Ascending aorta (tissue), 2 donors: ENCODE measurements at regions not wholly inside any gene's neighbourhood (a gene's known extent, or its start where the extent isn't known, plus 50 kb on each side); places are given as distances from the start of the nearest gene placed in this dataset.

Experiments
- DNase-seq, 2 donors: peaks; one replicate each; pipeline ENCODE4 v3.0.0-alpha.2; 2019; ENCODE audit warnings: low spot score in 2 of 2
- H3K27ac ChIP-seq, 2 donors: fragments of 200-600 bp; sonication (generic); one replicate each; pipeline ENCODE4 v1.5.1; 2016 to 2017; ENCODE audit warnings: mild to moderate bottlenecking in 1 of 2
- H3K27me3 ChIP-seq: fragments of 200-600 bp; sonication (generic); one replicate; pipeline ENCODE4 v1.5.1; 2017
- H3K36me3 ChIP-seq, 2 donors: fragments of 200-600 bp; sonication (generic); one replicate each; pipeline ENCODE4 v1.5.1; 2016
- H3K4me1 ChIP-seq, 2 donors: fragments of 200-600 bp; sonication (generic); one replicate each; pipeline ENCODE4 v1.5.1; 2016 to 2017; ENCODE audit warnings: mild to moderate bottlenecking in 1 of 2
- H3K4me3 ChIP-seq, 2 donors: fragments of 200-600 bp; sonication (generic); one replicate each; pipeline ENCODE4 v1.5.1; 2016 to 2017; ENCODE audit warnings: mild to moderate bottlenecking in 1 of 2
- H3K9me3 ChIP-seq, 2 donors: fragments of 200-600 bp; sonication (generic); one replicate each; pipeline ENCODE4 v1.5.1; 2016
- intact Hi-C: fragments of 100-400 bp; cut with DNase I; formaldehyde crosslinking; loops from one replicate; pipeline ENCODE4 v1.15.1; 2023
- TF ChIP-seq, protein P1 (sequence below), 3 experiments: fragments of 200-600 bp in 2 of 3; fragments of 450-650 bp in 1 of 3; sonication (generic) in 2 of 3; IDR thresholded peaks; one replicate each; pipeline ENCODE4 v1.5.1; 2016 to 2019; ENCODE audit warnings: antibody characterized with exemption in 3 of 3, mild to moderate bottlenecking in 1 of 3, moderate library complexity in 1 of 3

DNA sequence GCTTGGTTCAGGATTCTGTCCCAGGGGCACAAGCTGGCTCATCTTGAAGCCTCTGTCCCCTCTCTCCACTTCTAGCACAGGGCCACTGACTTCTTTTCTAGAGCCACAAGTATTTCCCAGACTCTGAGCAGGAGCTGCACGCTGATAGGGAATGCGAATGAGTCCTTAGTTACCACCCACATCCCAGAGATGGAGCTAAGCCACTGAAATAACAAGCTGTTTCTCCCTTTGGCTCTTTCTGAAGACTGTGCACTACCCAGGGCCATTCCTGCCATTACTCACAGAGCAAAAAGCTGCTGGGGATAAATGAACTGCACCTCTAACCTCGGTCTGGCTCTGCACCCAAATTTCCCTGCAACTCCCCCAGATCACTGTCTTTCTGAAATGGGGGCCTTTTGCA is 70.6 kb downstream of the TSN start:
- H3K9me3 ChIP-seq: no peaks in the 10 kb centered on the region
- H3K36me3 ChIP-seq: no peaks in the 10 kb centered on the region
- H3K4me3 ChIP-seq: no peak overlapping the region
- no peak overlapping the region for H3K27ac ChIP-seq
- intact Hi-C loops: no loop called here
- no peaks in the 10 kb centered on the region for H3K4me1 ChIP-seq
- TF ChIP-seq, protein P1, sequence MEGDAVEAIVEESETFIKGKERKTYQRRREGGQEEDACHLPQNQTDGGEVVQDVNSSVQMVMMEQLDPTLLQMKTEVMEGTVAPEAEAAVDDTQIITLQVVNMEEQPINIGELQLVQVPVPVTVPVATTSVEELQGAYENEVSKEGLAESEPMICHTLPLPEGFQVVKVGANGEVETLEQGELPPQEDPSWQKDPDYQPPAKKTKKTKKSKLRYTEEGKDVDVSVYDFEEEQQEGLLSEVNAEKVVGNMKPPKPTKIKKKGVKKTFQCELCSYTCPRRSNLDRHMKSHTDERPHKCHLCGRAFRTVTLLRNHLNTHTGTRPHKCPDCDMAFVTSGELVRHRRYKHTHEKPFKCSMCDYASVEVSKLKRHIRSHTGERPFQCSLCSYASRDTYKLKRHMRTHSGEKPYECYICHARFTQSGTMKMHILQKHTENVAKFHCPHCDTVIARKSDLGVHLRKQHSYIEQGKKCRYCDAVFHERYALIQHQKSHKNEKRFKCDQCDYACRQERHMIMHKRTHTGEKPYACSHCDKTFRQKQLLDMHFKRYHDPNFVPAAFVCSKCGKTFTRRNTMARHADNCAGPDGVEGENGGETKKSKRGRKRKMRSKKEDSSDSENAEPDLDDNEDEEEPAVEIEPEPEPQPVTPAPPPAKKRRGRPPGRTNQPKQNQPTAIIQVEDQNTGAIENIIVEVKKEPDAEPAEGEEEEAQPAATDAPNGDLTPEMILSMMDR (IDR thresholded peaks at IDR 0.05): no peak
- DNase-seq: no peak
- no peaks in the 10 kb centered on the region for H3K27me3 ChIP-seq

DNA sequence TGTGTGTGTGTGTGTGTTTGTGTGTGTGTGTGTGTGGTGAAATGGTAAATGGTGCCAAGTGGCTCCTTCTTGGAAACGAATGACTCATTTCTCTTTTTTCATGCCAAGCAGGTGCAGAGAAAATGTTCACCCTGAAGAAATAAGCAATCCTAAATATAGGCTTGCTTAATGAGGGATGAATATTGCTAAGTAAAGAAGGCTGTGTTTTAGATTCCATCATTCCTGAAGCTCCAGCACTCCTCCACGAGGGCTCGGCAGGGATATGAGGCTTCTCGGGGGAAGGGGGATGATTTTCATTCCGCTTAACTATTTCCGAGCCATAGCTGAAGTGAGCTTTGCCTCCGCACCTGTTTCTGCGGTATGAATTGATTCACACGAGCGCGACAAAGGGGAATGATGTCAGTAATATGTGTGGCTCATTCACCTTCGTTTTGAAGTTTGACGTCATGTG is 72.9 kb downstream of the TSN start:
- Histone ChIP-seq H3K4me1 (no peaks in the 10 kb centered on the region), H3K36me3 (no peaks in the 10 kb centered on the region), H3K27me3 (no peaks in the 10 kb centered on the region), H3K4me3 (no peak overlapping the region), H3K27ac (no peak overlapping the region), H3K9me3 (no peaks in the 10 kb centered on the region)
- intact Hi-C loops: no loop called here
- TF ChIP-seq, protein P1 (IDR thresholded peaks at IDR 0.05): no peak
- no peak for DNase-seq

DNA sequence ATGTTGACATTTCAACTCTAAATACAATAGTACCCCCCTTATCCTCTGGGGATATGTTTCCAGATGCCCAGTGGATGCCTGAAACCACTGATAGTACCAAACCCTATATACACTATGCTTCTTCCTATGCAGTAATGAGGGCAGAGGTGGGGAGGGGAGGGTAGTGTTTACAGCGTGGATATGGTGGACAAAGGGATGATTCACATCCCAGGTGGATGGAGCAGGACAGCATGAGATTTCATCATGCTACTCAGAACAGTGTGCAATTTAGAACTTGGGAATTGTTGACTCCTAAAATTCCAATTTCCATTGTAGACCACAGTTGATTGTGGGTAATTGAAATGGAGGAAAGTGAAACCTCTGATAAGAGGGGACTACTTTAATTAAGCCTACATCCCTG is 75.4 kb downstream of the TSN start:
- Histone ChIP-seq H3K4me3 (no peak overlapping the region), H3K9me3 (no peaks in the 10 kb centered on the region), H3K4me1 (no peaks in the 10 kb centered on the region), H3K36me3 (no peaks in the 10 kb centered on the region), H3K27ac (no peak overlapping the region), H3K27me3 (no peaks in the 10 kb centered on the region)
- TF ChIP-seq, protein P1 (IDR thresholded peaks at IDR 0.05): no peak
- DNase-seq: no peak
- intact Hi-C loops: no loop called here

DNA sequence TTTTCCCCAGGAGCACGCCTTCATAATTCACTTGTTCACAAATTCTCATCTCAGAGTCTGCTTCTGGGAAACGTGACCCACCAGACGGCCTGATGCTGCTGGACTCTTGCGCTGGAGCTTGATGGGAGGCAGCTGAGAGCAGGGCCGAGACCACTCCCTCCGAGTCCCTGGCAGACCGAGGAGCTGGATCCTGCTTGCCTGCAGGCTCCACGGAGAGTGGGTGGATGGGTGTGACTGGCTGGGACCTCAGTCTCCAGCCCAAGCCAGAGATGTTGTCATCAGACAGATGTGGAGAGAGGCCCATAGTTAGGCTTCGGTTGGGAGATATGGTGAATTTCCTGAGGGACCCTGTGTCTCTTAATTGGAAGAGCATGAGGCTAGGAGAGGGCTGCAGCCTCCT is 76.4 kb downstream of the TSN start:
- intact Hi-C loops: no loop called here
- TF ChIP-seq, protein P1 (IDR thresholded peaks at IDR 0.05): no peak
- no peak overlapping the region for H3K4me3 ChIP-seq
- no peak overlapping the region for H3K27ac ChIP-seq
- H3K9me3 ChIP-seq: no peaks in the 10 kb centered on the region
- no peaks in the 10 kb centered on the region for H3K4me1 ChIP-seq
- H3K27me3 ChIP-seq: no peaks in the 10 kb centered on the region
- no peaks in the 10 kb centered on the region for H3K36me3 ChIP-seq
- no peak for DNase-seq

DNA sequence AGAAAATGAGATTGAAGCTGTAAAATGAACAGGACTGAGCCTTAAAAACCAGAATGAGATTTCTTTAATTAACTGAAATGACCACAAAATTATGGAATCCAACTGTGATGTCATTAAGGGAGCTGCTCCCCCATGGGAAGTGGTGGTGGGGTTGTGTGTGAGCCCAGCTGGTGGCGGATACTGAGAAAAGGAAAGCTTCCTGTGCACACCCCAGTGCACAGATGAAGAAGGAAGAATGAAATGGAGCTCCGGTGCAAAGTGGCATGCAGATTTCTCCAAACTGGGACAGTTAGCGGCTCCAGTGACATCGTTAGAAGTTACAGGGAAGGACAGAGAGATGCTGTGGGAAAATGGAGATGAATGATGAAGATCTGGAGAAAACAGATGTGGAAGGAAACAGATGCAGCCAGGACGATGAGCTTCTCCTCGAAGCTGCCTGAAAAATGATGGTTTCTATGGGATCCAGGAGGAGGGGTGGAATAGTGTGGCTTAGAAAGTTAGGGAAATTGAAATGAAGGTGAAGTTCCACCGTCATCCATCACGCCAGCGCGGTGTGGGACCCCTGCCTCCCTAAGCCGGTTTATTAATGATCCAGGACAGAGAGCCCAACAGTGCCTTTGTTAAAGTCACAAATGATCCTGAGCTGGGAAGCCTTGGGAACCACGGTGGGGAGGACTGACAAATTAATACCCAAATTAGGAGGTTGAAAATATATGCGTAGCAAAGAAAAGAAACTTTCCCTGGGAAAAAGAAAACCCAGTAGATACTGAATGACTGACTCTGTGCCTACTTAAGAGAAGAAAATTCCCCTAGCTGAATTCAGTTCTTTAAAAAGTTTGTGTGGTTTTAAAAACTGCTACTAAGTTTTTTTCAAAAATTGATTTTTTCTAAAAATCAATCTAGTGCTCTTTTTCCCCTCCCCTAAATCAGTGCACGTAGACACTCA is 77.2 kb downstream of the TSN start:
- TF ChIP-seq, protein P1 (IDR thresholded peaks at IDR 0.05): no peak
- H3K4me3 ChIP-seq: no peak overlapping the region
- no peak for DNase-seq
- no peaks in the 10 kb centered on the region for H3K27me3 ChIP-seq
- H3K27ac ChIP-seq: no peak overlapping the region
- intact Hi-C loops: no loop called here
- no peaks in the 10 kb centered on the region for H3K36me3 ChIP-seq
- H3K4me1 ChIP-seq: no peaks in the 10 kb centered on the region
- H3K9me3 ChIP-seq: no peaks in the 10 kb centered on the region
